Thymus (tissue), 11 donors: ENCODE measurements at regions not wholly inside any gene's neighbourhood (a gene's known extent, or its start where the extent isn't known, plus 50 kb on each side); places are given as distances from the start of the nearest gene placed in this dataset.
A peak's percentile ranks its signal among the peaks of the same experiment; 100 is the strongest.

ENCODE experiments used
- DNase-seq, 9 donors: peaks; one replicate each; pipeline ENCODE4 v3.0.0-alpha.2; 2013; ENCODE audit warnings: low spot score in 9 of 9, low read depth in 6 of 9, missing footprints in 1 of 9
- H3K27ac ChIP-seq, 2 donors: one replicate each; pipeline ENCODE4 v1.5.1; 2013; ENCODE audit warnings: control low read depth in 1 of 2, low read depth in 1 of 2, low read length in 1 of 2, mild to moderate bottlenecking in 1 of 2, moderate library complexity in 1 of 2
- H3K27me3 ChIP-seq, 2 donors: one replicate each; pipeline ENCODE4 v1.5.1; 2013; ENCODE audit warnings: low read length in 1 of 2; ENCODE audit not compliant: control insufficient read depth in 2 of 2, insufficient read depth in 1 of 2
- H3K36me3 ChIP-seq, 2 donors: one replicate each; pipeline ENCODE4 v1.5.1; 2013; ENCODE audit warnings: low read length in 1 of 2, mild to moderate bottlenecking in 1 of 2, moderate library complexity in 1 of 2; ENCODE audit not compliant: control insufficient read depth in 2 of 2, insufficient read depth in 2 of 2
- H3K4me1 ChIP-seq, 2 donors: one replicate each; pipeline ENCODE4 v1.5.1; 2013; ENCODE audit warnings: low read length in 2 of 2; ENCODE audit not compliant: control insufficient read depth in 2 of 2, insufficient read depth in 2 of 2
- H3K4me3 ChIP-seq, 2 donors: one replicate each; pipeline ENCODE4 v1.5.1; 2013; ENCODE audit warnings: low read length in 2 of 2, control low read depth in 1 of 2, mild to moderate bottlenecking in 1 of 2
- H3K9me3 ChIP-seq, 2 donors: one replicate each; pipeline ENCODE4 v1.5.1; 2013; ENCODE audit warnings: low read length in 1 of 2, mild to moderate bottlenecking in 1 of 2; ENCODE audit not compliant: control insufficient read depth in 2 of 2, insufficient read depth in 1 of 2
- WGBS: extraction: QIAGEN DNeasy Blood & Tissue Kit; methylation state at CpG from one replicate; pipeline ENCODE4 v1.1.7; 2013; 5-methylcytosine and 5-hydroxymethylcytosine counted together
- donor health status: healthy.

DNA sequence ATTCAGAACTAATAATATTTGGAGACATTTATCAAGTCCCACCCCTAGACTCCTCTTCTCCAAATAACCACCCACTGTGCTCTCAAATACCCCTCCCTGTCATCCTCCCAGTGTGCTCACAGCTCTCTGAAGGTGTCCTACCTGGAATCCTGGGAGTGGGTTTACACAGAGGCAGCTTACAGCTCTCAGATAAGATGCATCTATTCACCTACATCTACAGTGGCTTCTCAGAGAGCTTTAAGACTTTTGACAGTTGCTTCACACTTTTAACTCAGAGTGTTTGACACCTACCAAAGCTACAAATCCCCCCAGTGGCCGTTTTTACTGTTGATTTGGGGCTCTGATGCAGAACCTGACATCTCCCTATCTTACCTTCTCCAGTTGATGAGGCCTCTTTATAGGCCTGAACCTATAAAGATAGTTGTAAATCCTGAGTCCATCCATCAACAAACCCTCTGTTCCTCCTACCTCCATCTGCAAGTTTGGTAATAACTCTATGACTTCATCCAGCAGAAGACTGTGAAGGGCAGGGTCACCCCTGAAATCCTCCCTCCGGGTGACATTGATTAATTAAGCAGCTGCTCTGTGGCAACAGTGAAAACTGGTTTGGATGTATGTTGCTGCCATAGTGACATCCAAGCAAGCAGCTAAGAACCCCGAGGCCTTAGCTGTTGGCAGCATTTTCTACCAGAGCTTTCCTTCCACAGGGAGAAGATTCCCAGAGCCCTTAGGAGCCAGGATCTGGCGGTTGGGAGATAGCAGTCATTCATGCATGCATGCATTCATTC is 226.1 kb upstream of the RREB1 start:
- Histone ChIP-seq H3K36me3 (no peaks in the 10 kb centered on the region), H3K9me3 (no peaks in the 10 kb centered on the region), H3K27me3 (no peaks in the 10 kb centered on the region), H3K4me1 (peaks cover 0 to 17% of the 10 kb centered on the region in 2 donors), H3K27ac (no peak overlapping the region), H3K4me3 (no peak overlapping the region)
- 77% methylated on average over 4 of the region's 4 CpGs for WGBS
- no peak for DNase-seq

DNA sequence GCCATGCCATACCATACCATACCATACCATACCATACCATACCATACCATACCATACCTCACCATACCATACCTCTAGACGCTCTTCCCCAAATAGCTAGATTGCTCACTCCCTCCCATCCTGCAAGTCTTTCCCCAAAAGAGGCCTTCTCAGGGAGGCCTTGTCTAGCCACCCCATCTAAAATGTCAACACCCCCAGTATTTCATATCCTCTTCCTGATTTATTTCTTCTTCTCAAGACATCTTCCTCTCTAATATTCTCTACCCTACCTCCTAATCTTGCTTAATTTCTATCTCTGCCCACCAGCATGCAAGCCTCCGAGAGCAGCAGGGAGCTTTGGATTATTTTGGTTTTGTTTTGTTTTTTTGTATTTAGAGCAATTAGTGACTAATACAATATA is 225.2 kb upstream of the RREB1 start:
- peaks cover 0 to 21% of the 10 kb centered on the region in 2 donors for H3K4me1 ChIP-seq
- no peaks in the 10 kb centered on the region for H3K27me3 ChIP-seq
- no peak overlapping the region for H3K27ac ChIP-seq
- WGBS, result 100% methylated on average over 2 of the region's 2 CpGs
- H3K9me3 ChIP-seq, result no peaks in the 10 kb centered on the region
- no peak for DNase-seq
- no peaks in the 10 kb centered on the region for H3K36me3 ChIP-seq
- H3K4me3 ChIP-seq, result no peak overlapping the region

DNA sequence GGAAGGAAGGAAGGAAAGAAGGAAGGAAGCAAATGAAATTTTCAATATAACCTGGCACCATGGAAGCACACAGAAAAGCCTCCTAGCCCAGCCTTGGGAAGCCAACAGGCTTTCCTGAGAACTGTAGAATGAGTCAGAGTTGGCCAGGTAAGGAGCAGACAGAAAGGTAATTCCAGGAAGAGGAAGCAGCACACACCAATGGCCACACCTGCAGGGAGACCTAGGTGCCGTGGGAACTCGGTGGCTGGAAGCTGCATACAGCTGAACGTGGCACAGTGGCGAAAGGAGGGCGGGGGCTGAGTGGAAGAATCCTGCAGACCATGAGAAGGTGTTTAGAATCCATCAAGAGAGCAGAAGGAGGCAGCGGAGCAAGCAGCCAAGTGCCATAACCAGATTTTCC is 224.8 kb upstream of the RREB1 start:
- Histone ChIP-seq H3K27me3 (no peaks in the 10 kb centered on the region), H3K27ac (no peak overlapping the region), H3K9me3 (no peaks in the 10 kb centered on the region), H3K36me3 (no peaks in the 10 kb centered on the region), H3K4me3 (no peak overlapping the region), H3K4me1 (peaks cover 0 to 21% of the 10 kb centered on the region in 2 donors)
- no peak for DNase-seq
- WGBS, result 99% methylated on average over 6 of the region's 6 CpGs

DNA sequence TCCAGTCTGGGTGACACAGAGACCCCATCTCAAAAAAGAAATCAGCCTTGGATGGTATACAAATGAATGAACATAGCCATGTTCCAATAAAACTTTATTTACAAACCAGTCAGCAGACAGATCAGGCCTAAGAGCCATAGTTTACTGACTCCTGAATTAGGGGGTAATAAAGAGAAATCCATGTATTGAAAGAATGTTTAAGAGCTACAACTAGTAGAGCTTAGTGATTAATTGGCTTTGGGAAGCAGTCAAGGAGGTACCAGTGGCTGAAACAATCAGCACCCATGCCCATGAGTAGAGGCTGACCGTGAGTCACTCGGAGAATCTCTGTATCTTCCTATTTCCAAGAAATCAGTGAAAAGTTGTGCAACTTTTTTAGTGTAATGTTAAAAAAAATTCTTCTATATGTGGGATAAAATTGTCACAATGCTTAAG is 223.6 kb upstream of the RREB1 start:
- H3K27me3 ChIP-seq, result no peaks in the 10 kb centered on the region
- H3K4me1 ChIP-seq, result peaks cover 0 to 17% of the 10 kb centered on the region in 2 donors
- no peak overlapping the region for H3K4me3 ChIP-seq
- no peak for DNase-seq
- H3K27ac ChIP-seq, result no peak overlapping the region
- H3K36me3 ChIP-seq, result no peaks in the 10 kb centered on the region
- WGBS, result 47% methylated on average over 2 of the region's 2 CpGs
- no peaks in the 10 kb centered on the region for H3K9me3 ChIP-seq

DNA sequence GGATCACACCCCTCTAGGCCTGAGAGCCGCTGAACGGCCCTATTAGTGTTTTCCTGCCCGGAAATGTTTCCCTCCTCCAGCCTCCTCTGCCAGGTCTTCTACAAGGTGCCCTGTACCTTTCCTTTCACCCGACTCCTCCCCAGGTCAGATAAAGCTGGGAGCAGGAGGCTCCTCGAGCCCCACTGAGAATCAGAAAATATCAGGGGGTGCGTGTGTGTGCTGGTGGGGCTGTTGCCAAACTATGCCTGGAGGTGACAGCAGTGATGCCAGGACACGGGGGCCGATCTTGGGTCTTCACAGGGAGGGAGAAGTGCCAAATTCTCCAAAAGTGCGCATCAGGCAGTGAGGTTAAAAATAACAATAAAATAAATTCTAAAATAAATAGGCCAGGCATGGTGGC is 222.8 kb upstream of the RREB1 start:
- no peaks in the 10 kb centered on the region for H3K9me3 ChIP-seq
- H3K27ac ChIP-seq, result no peak overlapping the region
- no peak for DNase-seq
- WGBS, result 98% methylated on average over 9 of the region's 9 CpGs
- no peak overlapping the region for H3K4me3 ChIP-seq
- no peaks in the 10 kb centered on the region for H3K27me3 ChIP-seq
- H3K4me1 ChIP-seq, result peaks cover 0 to 17% of the 10 kb centered on the region in 2 donors
- H3K36me3 ChIP-seq, result no peaks in the 10 kb centered on the region

DNA sequence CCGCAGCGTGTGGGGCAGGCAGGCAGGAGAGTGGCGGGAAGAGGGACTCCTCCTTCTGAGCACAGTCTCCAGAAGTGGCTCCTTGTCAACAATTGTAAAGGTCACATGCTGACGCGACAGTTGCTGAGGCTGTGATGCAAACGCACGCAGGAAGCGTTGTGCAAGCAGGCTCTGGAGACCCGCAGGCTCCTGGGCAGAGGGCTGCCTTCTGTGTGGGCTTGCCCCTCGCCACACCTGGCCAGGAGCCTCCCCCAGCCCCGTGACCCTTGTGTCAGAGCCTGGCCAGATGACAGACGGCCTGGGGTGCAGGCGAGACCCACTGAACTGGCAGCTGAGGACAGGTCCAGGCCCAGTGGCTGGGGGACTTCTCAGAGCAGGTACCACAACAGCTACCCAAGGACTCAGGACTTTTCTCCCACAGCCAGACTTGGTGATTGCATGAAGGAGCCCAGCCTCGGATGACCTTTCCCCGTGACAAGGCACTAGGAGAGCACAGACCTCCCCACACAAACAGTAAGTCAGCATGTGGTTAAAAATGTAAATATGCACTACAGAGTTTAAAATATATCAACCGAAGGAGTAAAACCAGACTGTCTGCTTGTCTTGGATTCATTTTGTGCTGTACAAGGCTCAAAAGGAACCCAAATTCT is 222.1 kb upstream of the RREB1 start:
- no peaks in the 10 kb centered on the region for H3K36me3 ChIP-seq
- H3K27ac ChIP-seq, result peak overlapping the region; percentile 53 to 62
- no peaks in the 10 kb centered on the region for H3K27me3 ChIP-seq
- DNase-seq, result peak in 1 of 9 donors; percentile 54
- H3K4me1 ChIP-seq, result peaks cover 0 to 22% of the 10 kb centered on the region in 2 donors
- H3K4me3 ChIP-seq, result no peak overlapping the region
- H3K9me3 ChIP-seq, result no peaks in the 10 kb centered on the region
- 73% methylated on average over 16 of the region's 16 CpGs for WGBS

DNA sequence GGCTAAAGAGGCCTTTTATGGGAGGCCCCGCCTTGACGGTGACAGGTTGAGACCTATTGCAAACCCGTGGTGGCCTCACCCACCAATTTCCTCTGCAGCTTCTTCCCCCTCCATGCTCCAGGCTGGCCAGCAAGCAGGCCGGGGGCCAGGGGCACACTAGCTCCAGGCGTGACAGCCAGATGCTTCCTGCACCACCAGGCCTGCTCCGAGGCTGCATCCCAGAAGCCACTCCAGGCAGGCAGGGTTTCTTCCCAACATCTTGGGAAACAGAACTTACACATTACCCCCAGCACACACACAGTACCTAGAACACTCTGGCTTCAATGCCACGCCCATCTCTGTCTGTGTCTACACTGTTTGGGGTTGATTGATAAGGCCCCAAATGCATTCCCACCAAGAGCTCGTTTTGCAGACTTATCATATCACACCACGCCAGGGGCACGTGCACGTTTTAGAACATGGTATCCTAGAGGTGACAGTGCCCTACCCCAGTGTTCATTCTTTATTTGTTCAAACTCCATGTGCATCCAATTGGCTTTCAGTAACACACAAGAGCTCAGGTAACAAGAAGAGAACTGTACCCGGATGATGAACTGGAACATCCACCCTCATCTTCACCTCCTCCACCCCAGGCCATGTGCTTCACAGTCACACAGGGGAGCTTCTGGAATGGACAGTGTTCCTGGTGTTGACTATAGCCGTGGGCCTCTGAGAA is 221.4 kb upstream of the RREB1 start:
- Histone ChIP-seq H3K4me3 (no peak overlapping the region), H3K9me3 (no peaks in the 10 kb centered on the region), H3K27me3 (no peaks in the 10 kb centered on the region), H3K36me3 (no peaks in the 10 kb centered on the region), H3K4me1 (peaks cover 2 to 29% of the 10 kb centered on the region in 2 donors), H3K27ac (peak overlapping the region in 1 of 2 donors; percentile 62)
- WGBS, result 74% methylated on average over 13 of the region's 13 CpGs
- peak in 1 of 9 donors; percentile 33 for DNase-seq

DNA sequence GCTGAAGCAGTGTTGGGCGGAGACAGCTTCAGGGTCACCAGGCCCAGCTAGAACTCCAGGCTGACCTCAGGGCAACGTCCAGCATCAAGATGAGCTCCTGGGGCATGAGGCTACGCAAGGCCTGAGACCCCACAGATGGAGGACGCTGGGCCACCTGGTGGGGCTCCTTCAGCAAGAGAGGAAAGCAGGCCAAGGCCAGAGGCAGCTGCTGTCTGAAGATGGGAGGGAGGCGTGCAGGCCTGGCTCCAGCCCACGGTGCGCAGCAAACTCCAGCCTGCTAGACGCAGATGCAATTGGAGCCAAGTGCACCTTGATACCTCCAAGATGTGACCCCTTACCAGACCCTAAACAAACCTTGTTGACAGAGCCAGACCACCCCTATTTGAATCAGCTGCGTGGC is 220.9 kb upstream of the RREB1 start:
- DNase-seq, result no peak
- Histone ChIP-seq H3K27ac (no peak overlapping the region), H3K4me3 (no peak overlapping the region), H3K9me3 (no peaks in the 10 kb centered on the region), H3K27me3 (no peaks in the 10 kb centered on the region), H3K4me1 (peaks cover 8 to 34% of the 10 kb centered on the region in 2 donors), H3K36me3 (no peaks in the 10 kb centered on the region)
- over 99% methylated on average over 9 of the region's 9 CpGs for WGBS

DNA sequence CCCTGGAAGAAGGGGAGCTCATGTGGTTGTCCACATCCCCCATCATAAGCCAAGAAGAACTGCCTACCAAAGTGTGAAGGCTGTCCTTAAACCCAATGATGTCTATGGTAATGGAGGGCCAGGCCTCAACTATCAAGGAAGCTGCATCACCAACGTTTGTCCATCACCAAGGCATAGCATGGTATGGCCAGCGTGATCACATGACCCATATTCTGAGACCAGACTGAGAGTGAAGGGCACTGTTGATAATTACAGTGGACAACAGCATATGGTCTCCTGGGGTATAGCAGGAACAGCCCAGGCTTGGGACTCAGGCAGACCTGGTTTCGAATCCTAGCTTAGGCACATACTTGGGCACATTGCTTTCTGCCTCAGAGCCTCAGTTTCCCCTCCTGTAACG is 218.2 kb upstream of the RREB1 start:
- 96% methylated on average over 4 of the region's 4 CpGs for WGBS
- no peak for DNase-seq
- Histone ChIP-seq H3K4me3 (no peak overlapping the region), H3K36me3 (no peaks in the 10 kb centered on the region), H3K4me1 (peaks cover 8 to 42% of the 10 kb centered on the region in 2 donors), H3K9me3 (no peaks in the 10 kb centered on the region), H3K27ac (no peak overlapping the region), H3K27me3 (no peaks in the 10 kb centered on the region)
